Activated CD8-positive, alpha-beta memory T cell treated with anti-CD3 and anti-CD28 coated beads, Interleukin-2, amount 10 ng/mL, durations not matched to agents 7 days and 5 days (primary cell): ENCODE measurements at regions not wholly inside any gene's neighbourhood (a gene's known extent, or its start where the extent isn't known, plus 50 kb on each side); places are given as distances from the start of the nearest gene placed in this dataset.

ENCODE experiments used
- ATAC-seq: fragments of 150-1000 bp; cut with Tn5 transposase; one replicate; pipeline ENCODE4 v1.10.0; 2021; ENCODE audit warnings: moderate library complexity
- CTCF ChIA-PET: fragments of 350-600 bp; sonication (Branson Sonifier 250); formaldehyde crosslinking; loops from one replicate; lab custom pipeline; 2021; ENCODE audit warnings: antibody characterized with exemption; lab: Charles Lee
- DNase-seq: peaks from one replicate; pipeline ENCODE4 v3.0.0-alpha.2; 2020
- H3K27ac Mint-ChIP-seq: one replicate; pipeline ENCODE4 v1.8.0; 2021; ENCODE audit warnings: mild to moderate bottlenecking, mixed read lengths
- H3K27me3 Mint-ChIP-seq: one replicate; pipeline ENCODE4 v1.8.0; 2021; ENCODE audit warnings: mixed read lengths
- H3K36me3 Mint-ChIP-seq: one replicate; pipeline ENCODE4 v1.8.0; 2021; ENCODE audit warnings: mild to moderate bottlenecking, mixed read lengths
- H3K4me1 Mint-ChIP-seq: one replicate; pipeline ENCODE4 v1.8.0; 2021; ENCODE audit warnings: mixed read lengths
- H3K4me3 Mint-ChIP-seq: one replicate; pipeline ENCODE4 v1.8.0; 2021; ENCODE audit warnings: mild to moderate bottlenecking, moderate library complexity, mixed read lengths
- H3K9me3 Mint-ChIP-seq: one replicate; pipeline ENCODE4 v1.8.0; 2022; ENCODE audit warnings: low read depth, mixed read lengths

DNA sequence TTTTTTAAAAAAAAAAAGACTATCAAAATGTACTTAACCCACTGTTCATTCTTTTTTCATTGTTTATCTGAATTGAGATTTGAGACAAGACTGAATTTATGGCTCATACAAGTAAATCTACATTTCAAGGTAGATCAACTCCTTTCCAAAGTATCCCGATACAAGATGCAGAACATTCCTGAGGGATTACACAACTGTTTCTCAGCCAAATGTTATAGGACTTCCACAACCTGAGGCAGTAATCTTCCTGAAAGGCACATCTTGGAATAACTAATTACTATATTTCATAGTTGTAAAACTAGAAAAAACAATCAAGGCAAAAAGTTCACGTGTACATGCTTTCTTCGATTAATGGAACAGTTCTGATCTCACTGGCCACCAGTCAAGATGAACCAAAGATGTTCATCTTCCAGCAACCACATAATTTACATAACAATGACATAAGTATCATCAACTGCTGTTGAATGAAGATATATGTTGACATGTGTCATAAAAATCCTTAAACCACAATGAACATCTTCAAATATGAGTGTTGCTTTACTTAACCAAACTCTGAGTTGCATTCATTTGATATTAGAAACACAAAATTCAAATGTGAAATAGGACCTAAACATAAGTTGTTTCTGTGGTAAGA is 225.2 kb upstream of the DKK2 start:
- no peak for DNase-seq
- CTCF ChIA-PET, result no interaction called here
- Mint-ChIP-seq H3K4me1 (no peaks in the 10 kb centered on the region), H3K27me3 (no peaks in the 10 kb centered on the region), H3K36me3 (no peaks in the 10 kb centered on the region), H3K9me3 (no peaks in the 10 kb centered on the region), H3K4me3 (no peak overlapping the region), H3K27ac (no peak overlapping the region)
- ATAC-seq, result no peak

DNA sequence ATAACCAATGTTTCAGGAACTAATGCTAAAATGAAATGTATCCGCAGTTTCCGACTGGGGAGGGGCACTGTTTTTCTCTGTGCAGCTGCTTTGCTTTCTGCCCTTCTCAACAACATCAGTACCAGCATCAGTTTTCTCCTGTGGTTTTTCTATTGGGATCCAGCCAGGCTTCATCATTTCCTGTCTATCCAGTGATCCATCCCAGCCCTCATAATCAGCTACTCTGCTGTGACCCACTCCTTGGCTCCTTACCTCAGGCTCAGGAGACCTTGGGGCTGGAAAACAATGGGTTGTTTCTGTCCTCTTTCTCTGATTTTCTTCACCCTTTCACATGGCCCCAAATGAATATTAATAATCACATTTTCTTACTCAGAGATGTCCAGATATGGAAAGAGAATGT is 222.2 kb upstream of the DKK2 start:
- no peak overlapping the region for H3K27ac Mint-ChIP-seq
- ATAC-seq, result no peak
- H3K36me3 Mint-ChIP-seq, result no peaks in the 10 kb centered on the region
- CTCF ChIA-PET, result no interaction called here
- no peaks in the 10 kb centered on the region for H3K27me3 Mint-ChIP-seq
- H3K9me3 Mint-ChIP-seq, result no peaks in the 10 kb centered on the region
- DNase-seq, result no peak
- H3K4me1 Mint-ChIP-seq, result no peaks in the 10 kb centered on the region
- H3K4me3 Mint-ChIP-seq, result no peak overlapping the region

DNA sequence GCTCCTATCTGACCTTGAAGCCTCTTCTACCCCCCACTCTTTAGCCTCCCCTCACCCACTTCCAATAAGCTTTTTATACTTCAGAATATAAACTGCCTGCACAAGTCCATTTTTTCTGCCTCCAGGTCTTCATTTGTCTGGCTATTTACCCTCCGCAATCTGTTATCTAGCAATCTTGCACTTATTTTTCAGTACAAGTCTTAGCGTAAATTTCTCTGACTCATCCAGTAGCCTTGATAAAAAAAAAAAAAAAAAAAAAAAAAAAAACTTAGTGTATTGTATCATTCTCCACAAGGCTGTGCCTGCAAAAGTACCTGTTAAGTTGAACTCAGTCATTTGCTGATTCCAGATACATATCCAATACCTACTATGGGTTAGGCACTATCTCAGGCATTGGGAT is 219.5 kb upstream of the DKK2 start:
- DNase-seq (no peak), ATAC-seq (no peak)
- Mint-ChIP-seq H3K36me3 (no peaks in the 10 kb centered on the region), H3K27ac (no peak overlapping the region), H3K9me3 (no peaks in the 10 kb centered on the region), H3K27me3 (no peaks in the 10 kb centered on the region), H3K4me3 (no peak overlapping the region), H3K4me1 (no peaks in the 10 kb centered on the region)
- CTCF ChIA-PET, result no interaction called here

DNA sequence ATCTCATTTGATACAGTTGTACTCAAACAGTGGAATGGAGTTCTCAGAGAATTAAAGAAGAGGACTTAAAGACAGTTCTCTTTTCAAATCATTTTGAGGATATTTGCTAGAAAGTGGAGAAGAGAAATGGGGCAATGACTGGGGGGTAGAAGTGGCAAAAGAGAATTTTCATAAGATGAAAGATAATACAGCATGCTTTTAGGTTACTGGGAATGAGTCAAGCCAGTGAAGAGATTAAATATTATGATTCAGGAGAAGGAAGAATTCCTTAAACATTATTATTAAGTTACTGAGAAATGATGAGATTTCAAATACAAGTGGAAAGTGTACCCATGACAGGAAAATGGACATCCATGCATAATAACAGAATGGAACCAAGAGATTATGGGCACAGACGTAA is 219.0 kb upstream of the DKK2 start:
- no peaks in the 10 kb centered on the region for H3K9me3 Mint-ChIP-seq
- H3K27me3 Mint-ChIP-seq, result no peaks in the 10 kb centered on the region
- ATAC-seq, result no peak
- no peak overlapping the region for H3K4me3 Mint-ChIP-seq
- H3K36me3 Mint-ChIP-seq, result no peaks in the 10 kb centered on the region
- no peak for DNase-seq
- CTCF ChIA-PET, result no interaction called here
- no peaks in the 10 kb centered on the region for H3K4me1 Mint-ChIP-seq
- no peak overlapping the region for H3K27ac Mint-ChIP-seq

DNA sequence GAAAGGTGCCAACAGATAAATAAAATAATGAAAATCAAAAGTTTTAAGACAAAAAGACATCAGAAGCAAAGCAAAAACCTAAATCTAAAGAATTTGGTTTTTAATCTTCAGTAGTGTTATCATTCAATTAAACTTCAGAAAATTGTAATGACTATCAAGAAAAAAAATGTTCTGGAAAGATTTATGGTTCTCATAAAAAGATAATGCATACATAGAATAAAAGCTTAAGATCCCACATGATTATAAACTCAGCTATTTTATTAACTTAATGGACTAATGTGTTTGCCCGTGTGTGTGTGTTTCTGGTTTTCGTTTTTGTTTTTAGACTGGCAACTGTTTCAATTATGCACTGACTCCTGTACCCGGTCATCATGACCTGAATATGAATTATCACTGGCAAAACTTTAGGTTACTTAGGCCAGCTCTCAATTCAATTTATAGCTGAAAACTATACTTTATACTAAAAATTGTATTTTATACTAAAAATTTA is 217.5 kb upstream of the DKK2 start:
- Mint-ChIP-seq H3K36me3 (no peaks in the 10 kb centered on the region), H3K4me1 (no peaks in the 10 kb centered on the region), H3K9me3 (no peaks in the 10 kb centered on the region), H3K27ac (no peak overlapping the region), H3K4me3 (no peak overlapping the region), H3K27me3 (no peaks in the 10 kb centered on the region)
- ATAC-seq, result no peak
- no peak for DNase-seq
- CTCF ChIA-PET, result no interaction called here

DNA sequence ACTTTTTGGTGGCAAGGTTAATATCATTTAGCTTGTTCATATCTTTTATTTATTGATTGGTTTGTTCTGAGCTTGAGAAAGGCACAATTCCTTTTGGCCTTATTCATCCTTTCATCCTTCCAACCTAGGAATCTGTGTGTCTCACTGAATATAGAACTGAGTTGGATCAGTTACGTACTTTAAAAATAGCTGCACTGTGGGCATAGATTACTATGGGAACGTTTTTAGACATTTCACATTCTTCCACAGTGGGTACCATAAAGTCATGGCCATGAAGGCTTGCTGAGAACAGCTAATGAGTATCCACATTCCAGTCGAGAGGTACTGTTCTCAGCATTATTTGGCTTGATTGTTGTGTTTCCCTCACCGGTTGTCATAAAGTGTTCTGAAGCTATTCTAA is 217.0 kb upstream of the DKK2 start:
- H3K27me3 Mint-ChIP-seq, result no peaks in the 10 kb centered on the region
- H3K4me1 Mint-ChIP-seq, result no peaks in the 10 kb centered on the region
- H3K9me3 Mint-ChIP-seq, result no peaks in the 10 kb centered on the region
- H3K27ac Mint-ChIP-seq, result no peak overlapping the region
- no peak for ATAC-seq
- no peak for DNase-seq
- H3K36me3 Mint-ChIP-seq, result no peaks in the 10 kb centered on the region
- H3K4me3 Mint-ChIP-seq, result no peak overlapping the region
- CTCF ChIA-PET, result no interaction called here

DNA sequence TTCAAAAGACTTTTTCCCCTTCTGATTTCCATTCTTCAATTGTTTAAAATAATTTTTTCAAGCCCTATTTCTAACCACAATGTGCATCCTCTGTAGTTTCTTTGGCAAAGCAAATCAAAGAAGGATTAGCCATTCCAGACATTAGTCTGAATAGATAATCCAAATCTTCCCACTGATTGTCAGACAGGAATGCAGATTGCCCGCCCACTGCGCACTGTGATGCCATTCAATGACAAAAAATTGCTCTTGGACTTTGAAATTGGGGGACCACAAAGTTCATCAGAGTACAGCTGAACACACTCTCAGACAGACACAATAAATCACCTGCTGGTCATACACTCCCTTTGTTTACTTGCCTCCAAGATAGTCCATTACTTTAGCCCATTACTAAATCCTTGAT is 216.5 kb upstream of the DKK2 start:
- Mint-ChIP-seq H3K4me3 (no peak overlapping the region), H3K4me1 (no peaks in the 10 kb centered on the region), H3K36me3 (no peaks in the 10 kb centered on the region), H3K9me3 (no peaks in the 10 kb centered on the region), H3K27me3 (no peaks in the 10 kb centered on the region), H3K27ac (no peak overlapping the region)
- ATAC-seq (no peak), DNase-seq (no peak)
- CTCF ChIA-PET, result no interaction called here

DNA sequence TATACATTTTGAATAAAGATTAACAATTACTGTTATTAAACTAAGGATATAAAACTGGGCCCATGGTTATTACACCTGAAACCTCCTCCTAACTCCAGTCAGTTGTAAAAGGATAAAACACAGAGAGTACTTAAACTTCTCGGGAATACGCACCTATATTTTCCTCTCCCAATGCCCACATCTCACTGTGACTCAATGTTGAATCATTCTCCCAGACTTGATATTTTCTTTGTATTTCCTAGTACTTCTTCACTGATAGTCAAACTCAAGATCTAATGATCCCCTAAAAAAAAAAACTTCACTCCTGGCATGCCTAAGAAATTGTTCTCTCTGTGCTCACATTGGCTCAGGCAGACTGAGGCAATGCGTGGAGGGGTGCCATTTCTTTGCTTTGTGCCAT is 212.5 kb upstream of the DKK2 start:
- Mint-ChIP-seq H3K27ac (no peak overlapping the region), H3K9me3 (no peaks in the 10 kb centered on the region), H3K27me3 (no peaks in the 10 kb centered on the region), H3K4me3 (no peak overlapping the region), H3K36me3 (no peaks in the 10 kb centered on the region), H3K4me1 (no peaks in the 10 kb centered on the region)
- ATAC-seq, result no peak
- no peak for DNase-seq
- CTCF ChIA-PET, result no interaction called here

DNA sequence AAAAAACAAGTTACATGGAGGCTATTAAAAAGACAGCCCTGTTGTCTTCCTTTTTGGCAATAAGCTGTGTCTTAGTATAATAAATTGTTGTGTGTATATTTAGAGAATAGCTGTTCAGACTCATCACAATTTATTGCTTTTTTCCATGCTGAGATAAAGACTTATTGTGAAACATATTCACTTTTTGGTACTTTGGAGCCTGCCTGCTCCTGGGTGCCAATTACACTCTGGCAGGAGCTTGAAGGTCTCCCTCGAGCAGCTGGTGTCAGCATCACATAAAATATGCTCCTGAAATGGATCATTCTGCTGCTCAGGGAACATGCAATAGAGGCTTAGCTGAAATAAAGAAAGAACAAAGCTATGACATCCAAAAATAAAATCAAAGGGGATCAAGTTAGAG is 211.6 kb upstream of the DKK2 start:
- DNase-seq (no peak), ATAC-seq (no peak)
- Mint-ChIP-seq H3K4me3 (no peak overlapping the region), H3K4me1 (no peaks in the 10 kb centered on the region), H3K27me3 (no peaks in the 10 kb centered on the region), H3K9me3 (no peaks in the 10 kb centered on the region), H3K36me3 (no peaks in the 10 kb centered on the region), H3K27ac (no peak overlapping the region)
- CTCF ChIA-PET, result no interaction called here

DNA sequence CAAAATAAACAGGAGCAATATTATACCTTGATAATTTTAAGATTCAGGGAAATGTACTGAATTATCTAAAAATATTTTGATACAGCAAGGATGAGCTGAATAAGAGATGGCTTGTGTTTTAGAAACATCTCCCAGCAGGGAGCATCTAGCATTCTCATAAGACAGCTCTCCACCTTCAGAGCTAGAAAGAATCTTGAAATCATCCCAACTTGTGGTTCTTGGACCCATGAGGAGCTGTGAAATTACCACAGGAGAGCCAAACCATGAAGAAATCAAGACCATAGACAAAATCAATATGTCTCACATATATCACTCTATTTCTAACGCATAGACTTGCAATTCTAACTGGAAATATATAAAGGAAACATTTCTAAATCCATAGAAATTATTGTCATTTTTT is 210.6 kb upstream of the DKK2 start:
- Mint-ChIP-seq H3K9me3 (no peaks in the 10 kb centered on the region), H3K27ac (no peak overlapping the region), H3K27me3 (no peaks in the 10 kb centered on the region), H3K36me3 (no peaks in the 10 kb centered on the region), H3K4me1 (no peaks in the 10 kb centered on the region), H3K4me3 (no peak overlapping the region)
- ATAC-seq (no peak), DNase-seq (no peak)
- CTCF ChIA-PET, result no interaction called here

DNA sequence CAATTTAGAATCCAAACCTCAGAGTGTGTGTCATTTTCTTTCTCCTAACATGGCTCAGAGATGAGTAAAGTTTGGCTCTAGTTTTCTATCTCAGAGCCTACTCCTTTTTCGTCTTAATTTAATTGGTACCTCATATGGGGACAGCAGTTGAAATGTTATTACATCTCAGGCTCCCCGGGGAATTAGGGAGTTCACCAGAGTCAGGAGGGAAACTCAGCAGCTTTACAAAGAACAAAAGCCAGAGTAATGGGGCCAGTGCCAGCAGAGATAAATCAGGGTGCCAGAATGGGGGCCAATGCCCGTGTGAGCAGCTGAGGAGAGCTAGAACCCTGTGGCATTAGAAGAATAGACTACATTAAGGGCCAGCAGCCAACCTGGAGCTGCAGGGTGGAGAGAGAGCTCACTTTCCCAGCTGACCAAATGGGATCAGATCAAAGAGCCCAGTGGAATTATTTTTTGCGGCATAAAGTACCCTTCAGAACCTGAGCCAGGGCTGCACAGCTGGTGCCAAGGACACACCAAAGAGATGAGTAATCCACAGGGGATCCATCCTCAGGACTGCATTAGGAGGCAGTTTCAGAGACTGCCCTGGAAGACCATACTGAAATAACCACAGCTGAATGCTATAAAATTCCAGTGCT is 207.1 kb upstream of the DKK2 start:
- H3K4me3 Mint-ChIP-seq, result no peak overlapping the region
- no peak for DNase-seq
- H3K9me3 Mint-ChIP-seq, result no peaks in the 10 kb centered on the region
- H3K27ac Mint-ChIP-seq, result no peak overlapping the region
- CTCF ChIA-PET, result no interaction called here
- H3K27me3 Mint-ChIP-seq, result no peaks in the 10 kb centered on the region
- H3K4me1 Mint-ChIP-seq, result no peaks in the 10 kb centered on the region
- ATAC-seq, result no peak
- H3K36me3 Mint-ChIP-seq, result no peaks in the 10 kb centered on the region

DNA sequence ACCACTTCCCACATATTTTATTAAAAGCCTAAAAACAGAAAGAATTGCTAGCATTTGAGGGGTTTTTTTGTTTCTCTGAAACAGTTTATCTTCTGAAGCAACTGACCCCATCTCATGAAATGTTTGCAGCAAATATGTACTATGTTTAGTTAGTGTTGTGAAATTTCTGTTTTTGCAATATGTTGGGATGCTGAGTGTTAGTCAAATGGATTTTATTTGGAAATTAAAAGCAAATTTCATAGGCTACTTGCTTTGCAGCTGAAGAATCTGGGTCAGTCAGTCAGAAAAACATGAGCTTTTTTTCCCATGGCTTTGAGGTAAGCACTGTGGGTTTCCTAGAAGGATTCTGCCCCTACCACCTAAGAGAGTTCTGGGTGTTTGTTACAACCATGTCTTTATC is 184.9 kb upstream of the DKK2 start:
- Mint-ChIP-seq H3K4me1 (no peaks in the 10 kb centered on the region), H3K27ac (no peak overlapping the region), H3K27me3 (no peaks in the 10 kb centered on the region), H3K9me3 (no peaks in the 10 kb centered on the region), H3K4me3 (no peak overlapping the region), H3K36me3 (no peaks in the 10 kb centered on the region)
- DNase-seq (no peak), ATAC-seq (no peak)
- CTCF ChIA-PET, result no interaction called here

DNA sequence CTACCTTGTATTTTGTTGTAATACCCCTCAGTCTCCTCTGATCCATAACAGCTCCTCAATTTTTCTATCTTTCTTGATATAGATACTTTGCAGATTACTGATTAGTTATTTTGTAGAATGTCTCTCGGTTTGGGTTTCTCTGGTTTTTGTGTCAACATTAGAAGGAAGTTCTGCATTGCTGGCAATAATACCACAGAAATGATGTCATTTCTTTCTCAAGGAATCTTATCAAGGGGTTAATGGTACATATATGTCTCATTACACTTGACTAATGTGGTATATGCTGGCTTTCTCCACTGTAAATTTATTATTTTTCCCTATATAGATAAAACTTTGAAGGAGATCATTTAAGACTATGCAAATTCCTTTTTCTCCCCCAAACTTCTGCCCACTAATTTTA is 183.6 kb upstream of the DKK2 start:
- Mint-ChIP-seq H3K27me3 (no peaks in the 10 kb centered on the region), H3K4me3 (no peak overlapping the region), H3K36me3 (no peaks in the 10 kb centered on the region), H3K27ac (no peak overlapping the region), H3K9me3 (no peaks in the 10 kb centered on the region), H3K4me1 (no peaks in the 10 kb centered on the region)
- ATAC-seq (no peak), DNase-seq (no peak)
- CTCF ChIA-PET, result no interaction called here

DNA sequence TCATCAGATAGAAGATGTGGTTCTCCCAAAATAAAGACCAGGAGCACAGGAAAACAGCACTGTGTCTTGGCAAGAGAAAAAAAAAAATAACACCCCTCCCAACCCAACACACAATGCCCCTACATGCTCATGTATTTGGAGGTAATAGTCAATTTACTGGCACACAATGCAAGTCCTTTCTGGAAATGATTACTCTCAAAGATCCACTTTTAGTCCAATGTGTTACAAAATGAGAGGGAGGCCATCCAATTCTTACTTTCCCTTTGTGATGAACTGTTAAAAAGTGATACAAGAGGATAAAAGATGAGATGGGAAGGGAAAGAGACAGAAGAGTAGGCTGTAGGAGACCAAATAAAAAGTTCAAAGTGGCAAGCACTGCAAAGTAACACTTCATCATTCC is 180.3 kb upstream of the DKK2 start:
- no peaks in the 10 kb centered on the region for H3K4me1 Mint-ChIP-seq
- ATAC-seq (no peak), DNase-seq (no peak)
- H3K4me3 Mint-ChIP-seq, result no peak overlapping the region
- no peak overlapping the region for H3K27ac Mint-ChIP-seq
- no peaks in the 10 kb centered on the region for H3K36me3 Mint-ChIP-seq
- H3K27me3 Mint-ChIP-seq, result no peaks in the 10 kb centered on the region
- CTCF ChIA-PET, result no interaction called here
- H3K9me3 Mint-ChIP-seq, result no peaks in the 10 kb centered on the region
